GM12891 (cell line): ENCODE measurements at regions not wholly inside any gene's neighbourhood (a gene's known extent, or its start where the extent isn't known, plus 50 kb on each side); places are given as distances from the start of the nearest gene placed in this dataset.

Source experiments
- DNase-seq: peaks from one replicate; pipeline ENCODE4 v3.0.0; 2011; ENCODE audit warnings: low spot score; ENCODE audit not compliant: insufficient read length
- FAIRE-seq: peaks from 2 replicates; lab custom pipeline; 2011; peaks lifted over from hg19 to GRCh38; lab: Jason Lieb, UNC
- PAX5 ChIP-seq: IDR thresholded peaks from 2 replicates; pipeline ENCODE4 v1.6.1; 2011; ENCODE audit warnings: low read length, moderate library complexity, mild to moderate bottlenecking; ENCODE audit not compliant: insufficient read depth, severe bottlenecking
- POLR2A ChIP-seq: IDR thresholded peaks from 2 replicates; pipeline ENCODE4 v1.6.1; 2011; ENCODE audit warnings: low read depth, low read length, control low read depth
- POLR2AphosphoS5 ChIP-seq: IDR thresholded peaks from 2 replicates; pipeline ENCODE4 v1.6.1; 2011; ENCODE audit warnings: low read depth, low read length, control low read depth
- POU2F2 ChIP-seq: IDR thresholded peaks from 2 replicates; pipeline ENCODE4 v1.6.1; 2011; ENCODE audit warnings: low read depth, mild to moderate bottlenecking, control low read depth, low read length, moderate library complexity
- SPI1 ChIP-seq: IDR thresholded peaks from 2 replicates; pipeline ENCODE4 v1.6.1; 2011; ENCODE audit warnings: low read depth, low read length, control low read depth
- TAF1 ChIP-seq: IDR thresholded peaks from 2 replicates; pipeline ENCODE4 v1.6.1; 2011; ENCODE audit warnings: low read depth, low read length, control low read depth

GRCh38 chr13:74570834-74571233 lies 436.6 kb upstream of the KLF12 start:
- DNase-seq (no peak), FAIRE-seq (no peak)
- TF ChIP-seq POLR2A = no peak
- no peak for TF ChIP-seq TAF1
- no peak for TF ChIP-seq PAX5
- no peak for TF ChIP-seq POU2F2
- TF ChIP-seq POLR2AphosphoS5 = no peak
- TF ChIP-seq SPI1 = no peak

- FAIRE-seq = no peak
- TF ChIP-seq POU2F2 (no peak), TAF1 (no peak), POLR2AphosphoS5 (no peak), POLR2A (no peak), PAX5 (no peak), SPI1 (no peak)
- no peak for DNase-seq
Observed at GRCh38 chr13:74570046-74570445, 435.8 kb upstream of the KLF12 start.

GRCh38 chr13:74569251-74569650 lies 435.0 kb upstream of the KLF12 start:
- TF ChIP-seq SPI1 (no peak), PAX5 (no peak), TAF1 (no peak), POLR2AphosphoS5 (no peak), POU2F2 (no peak), POLR2A (no peak)
- no peak for FAIRE-seq
- DNase-seq = no peak

- DNase-seq (no peak), FAIRE-seq (no peak)
- TF ChIP-seq POU2F2 = no peak
- TF ChIP-seq POLR2AphosphoS5 = no peak
- TF ChIP-seq SPI1 = no peak
- TF ChIP-seq POLR2A = no peak
Observed at GRCh38 chr13:74567485-74567884, 433.3 kb upstream of the KLF12 start.

- DNase-seq (no peak), FAIRE-seq (no peak)
- no peak for TF ChIP-seq TAF1
- TF ChIP-seq POLR2A = no peak
- no peak for TF ChIP-seq PAX5
- TF ChIP-seq POU2F2 = no peak
- no peak for TF ChIP-seq SPI1
- no peak for TF ChIP-seq POLR2AphosphoS5
Observed at GRCh38 chr13:74562381-74562780, 428.2 kb upstream of the KLF12 start.

- FAIRE-seq = no peak
- no peak for DNase-seq
- TF ChIP-seq TAF1 = no peak
- TF ChIP-seq POLR2A = no peak
- TF ChIP-seq PAX5 = no peak
- TF ChIP-seq SPI1 = no peak
- no peak for TF ChIP-seq POU2F2
- no peak for TF ChIP-seq POLR2AphosphoS5
Observed at GRCh38 chr13:74561155-74561554, 427.0 kb upstream of the KLF12 start.

GRCh38 chr13:74560325-74560724 lies 426.1 kb upstream of the KLF12 start:
- DNase-seq (no peak), FAIRE-seq (no peak)

GRCh38 chr13:74557870-74558269 lies 423.7 kb upstream of the KLF12 start:
- TF ChIP-seq POLR2A (no peak), POU2F2 (no peak), SPI1 (no peak), POLR2AphosphoS5 (no peak), TAF1 (no peak), PAX5 (no peak)
- FAIRE-seq = no peak
- no peak for DNase-seq

More at GRCh38 chr13:74560325-74560724, 426.1 kb upstream of the KLF12 start:
- TF ChIP-seq POU2F2 (no peak), SPI1 (peak; percentile 69)

GRCh38 chr13:74555651-74556420 lies 421.6 kb upstream of the KLF12 start:
- TF ChIP-seq POLR2AphosphoS5 (no peak), POU2F2 (no peak), POLR2A (no peak), PAX5 (no peak), TAF1 (no peak), SPI1 (no peak)
- FAIRE-seq (no peak), DNase-seq (no peak)

GRCh38 chr13:74555276-74555625 lies 421.0 kb upstream of the KLF12 start:
- TF ChIP-seq POLR2AphosphoS5 (no peak), PAX5 (no peak), TAF1 (no peak), SPI1 (no peak), POU2F2 (no peak), POLR2A (no peak)
- FAIRE-seq (no peak), DNase-seq (no peak)
